Testis (tissue), 2 donors: ENCODE measurements at regions not wholly inside any gene's neighbourhood (a gene's known extent, or its start where the extent isn't known, plus 50 kb on each side); places are given as distances from the start of the nearest gene placed in this dataset.

ENCODE experiments used
- CTCF ChIP-seq, 3 experiments: fragments of 450-650 bp in 2 of 3; fragments of 200-600 bp in 1 of 3; sonication (generic) in 1 of 3; IDR thresholded peaks; one replicate each; pipeline ENCODE4 v1.5.1; 2016 to 2019; ENCODE audit warnings: antibody characterized with exemption in 3 of 3, mild to moderate bottlenecking in 2 of 3, moderate library complexity in 1 of 3
- POLR2A ChIP-seq: fragments of 450-650 bp; IDR thresholded peaks from one replicate; pipeline ENCODE4 v1.6.1; 2017; ENCODE audit warnings: antibody characterized with exemption, mild to moderate bottlenecking, moderate library complexity

- no peak for TF ChIP-seq CTCF (IDR thresholded peaks at IDR 0.05)
- TF ChIP-seq POLR2A: no peak
Observed at GRCh38 chr15:47384776-47385175, 332.5 kb upstream of the SEMA6D start.
